WTC11 (cell line): ENCODE measurements at regions not wholly inside any gene's neighbourhood (a gene's known extent, or its start where the extent isn't known, plus 50 kb on each side); places are given as distances from the start of the nearest gene placed in this dataset.

Source experiments
- JUN ChIP-seq: sonication (generic); formaldehyde crosslinking; IDR thresholded peaks from 2 replicates; pipeline ENCODE4 v1.8.0; 2023; ENCODE audit warnings: mild to moderate bottlenecking, missing genetic modification reagents
- NFYB ChIP-seq: sonication (generic); formaldehyde crosslinking; conservative IDR thresholded peaks from 2 replicates; pipeline ENCODE4 v1.8.0; 2022; ENCODE audit warnings: low read depth, missing genetic modification reagents
- TF ChIP-seq, protein P1 (sequence below): fragments of 200-600 bp; IDR thresholded peaks from 2 replicates; pipeline ENCODE4 v1.8.0; 2022; ENCODE audit warnings: antibody characterized with exemption
- TF ChIP-seq, protein P2 (sequence below): sonication (generic); formaldehyde crosslinking; IDR thresholded peaks from 2 replicates; pipeline ENCODE4 v1.8.0; 2022; ENCODE audit warnings: missing genetic modification reagents
- TF ChIP-seq, protein P3 (sequence below): sonication (generic); formaldehyde crosslinking; IDR thresholded peaks from 2 replicates; pipeline ENCODE4 v1.8.1; 2023; ENCODE audit warnings: mild to moderate bottlenecking, missing genetic modification reagents
- TF ChIP-seq, protein P4 (sequence below): sonication (generic); formaldehyde crosslinking; IDR thresholded peaks from 2 replicates; pipeline ENCODE4 v1.8.1; 2023; ENCODE audit warnings: mild to moderate bottlenecking, missing genetic modification reagents
- TF ChIP-seq, protein P5 (sequence below): sonication (generic); formaldehyde crosslinking; IDR thresholded peaks from 2 replicates; pipeline ENCODE4 v1.8.0; 2022; ENCODE audit warnings: mild to moderate bottlenecking, missing genetic modification reagents
- TF ChIP-seq, protein P6 (sequence below): sonication (generic); formaldehyde crosslinking; IDR thresholded peaks from 2 replicates; pipeline ENCODE4 v1.8.1; 2023; ENCODE audit warnings: mild to moderate bottlenecking, missing genetic modification reagents, moderate library complexity
- TF ChIP-seq, protein P7 (sequence below): sonication (generic); formaldehyde crosslinking; IDR thresholded peaks from 2 replicates; pipeline ENCODE4 v1.8.0; 2022; ENCODE audit warnings: mild to moderate bottlenecking, missing genetic modification reagents

DNA sequence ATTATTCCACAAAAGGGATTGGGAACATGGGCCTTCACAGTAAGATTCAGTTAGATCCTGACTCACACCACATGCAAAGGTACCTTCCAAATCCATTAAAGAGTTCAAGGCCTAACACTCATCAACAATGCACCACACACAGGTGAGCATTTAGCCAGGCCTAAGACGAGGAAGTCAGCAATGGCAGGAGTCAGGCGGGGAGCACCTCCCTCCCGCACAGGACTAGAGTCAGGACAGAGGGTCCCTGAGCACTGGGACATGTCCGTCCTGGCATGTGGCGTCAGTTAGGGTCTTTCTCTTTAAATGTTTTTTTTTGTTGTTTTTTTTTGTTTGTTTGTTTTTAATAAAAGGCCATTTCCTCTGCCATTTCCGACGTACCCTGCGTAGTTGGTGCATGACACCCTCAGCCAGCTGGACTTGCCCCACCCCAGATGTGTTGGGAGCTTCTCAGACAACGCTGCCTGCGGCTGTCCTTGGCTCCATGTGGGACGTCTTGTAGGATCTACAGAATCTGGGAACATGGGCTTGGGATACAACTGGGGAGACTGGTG, 1458.6 kb downstream of the BRD1 start:
- TF ChIP-seq, protein P1, sequence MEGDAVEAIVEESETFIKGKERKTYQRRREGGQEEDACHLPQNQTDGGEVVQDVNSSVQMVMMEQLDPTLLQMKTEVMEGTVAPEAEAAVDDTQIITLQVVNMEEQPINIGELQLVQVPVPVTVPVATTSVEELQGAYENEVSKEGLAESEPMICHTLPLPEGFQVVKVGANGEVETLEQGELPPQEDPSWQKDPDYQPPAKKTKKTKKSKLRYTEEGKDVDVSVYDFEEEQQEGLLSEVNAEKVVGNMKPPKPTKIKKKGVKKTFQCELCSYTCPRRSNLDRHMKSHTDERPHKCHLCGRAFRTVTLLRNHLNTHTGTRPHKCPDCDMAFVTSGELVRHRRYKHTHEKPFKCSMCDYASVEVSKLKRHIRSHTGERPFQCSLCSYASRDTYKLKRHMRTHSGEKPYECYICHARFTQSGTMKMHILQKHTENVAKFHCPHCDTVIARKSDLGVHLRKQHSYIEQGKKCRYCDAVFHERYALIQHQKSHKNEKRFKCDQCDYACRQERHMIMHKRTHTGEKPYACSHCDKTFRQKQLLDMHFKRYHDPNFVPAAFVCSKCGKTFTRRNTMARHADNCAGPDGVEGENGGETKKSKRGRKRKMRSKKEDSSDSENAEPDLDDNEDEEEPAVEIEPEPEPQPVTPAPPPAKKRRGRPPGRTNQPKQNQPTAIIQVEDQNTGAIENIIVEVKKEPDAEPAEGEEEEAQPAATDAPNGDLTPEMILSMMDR, result no peak
- no peak for TF ChIP-seq JUN (CRISPR knock-in tag)
- TF ChIP-seq, protein P2, sequence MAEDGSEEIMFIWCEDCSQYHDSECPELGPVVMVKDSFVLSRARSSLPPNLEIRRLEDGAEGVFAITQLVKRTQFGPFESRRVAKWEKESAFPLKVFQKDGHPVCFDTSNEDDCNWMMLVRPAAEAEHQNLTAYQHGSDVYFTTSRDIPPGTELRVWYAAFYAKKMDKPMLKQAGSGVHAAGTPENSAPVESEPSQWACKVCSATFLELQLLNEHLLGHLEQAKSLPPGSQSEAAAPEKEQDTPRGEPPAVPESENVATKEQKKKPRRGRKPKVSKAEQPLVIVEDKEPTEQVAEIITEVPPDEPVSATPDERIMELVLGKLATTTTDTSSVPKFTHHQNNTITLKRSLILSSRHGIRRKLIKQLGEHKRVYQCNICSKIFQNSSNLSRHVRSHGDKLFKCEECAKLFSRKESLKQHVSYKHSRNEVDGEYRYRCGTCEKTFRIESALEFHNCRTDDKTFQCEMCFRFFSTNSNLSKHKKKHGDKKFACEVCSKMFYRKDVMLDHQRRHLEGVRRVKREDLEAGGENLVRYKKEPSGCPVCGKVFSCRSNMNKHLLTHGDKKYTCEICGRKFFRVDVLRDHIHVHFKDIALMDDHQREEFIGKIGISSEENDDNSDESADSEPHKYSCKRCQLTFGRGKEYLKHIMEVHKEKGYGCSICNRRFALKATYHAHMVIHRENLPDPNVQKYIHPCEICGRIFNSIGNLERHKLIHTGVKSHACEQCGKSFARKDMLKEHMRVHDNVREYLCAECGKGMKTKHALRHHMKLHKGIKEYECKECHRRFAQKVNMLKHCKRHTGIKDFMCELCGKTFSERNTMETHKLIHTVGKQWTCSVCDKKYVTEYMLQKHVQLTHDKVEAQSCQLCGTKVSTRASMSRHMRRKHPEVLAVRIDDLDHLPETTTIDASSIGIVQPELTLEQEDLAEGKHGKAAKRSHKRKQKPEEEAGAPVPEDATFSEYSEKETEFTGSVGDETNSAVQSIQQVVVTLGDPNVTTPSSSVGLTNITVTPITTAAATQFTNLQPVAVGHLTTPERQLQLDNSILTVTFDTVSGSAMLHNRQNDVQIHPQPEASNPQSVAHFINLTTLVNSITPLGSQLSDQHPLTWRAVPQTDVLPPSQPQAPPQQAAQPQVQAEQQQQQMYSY (CRISPR knock-in tag), result no peak
- TF ChIP-seq, protein P3, sequence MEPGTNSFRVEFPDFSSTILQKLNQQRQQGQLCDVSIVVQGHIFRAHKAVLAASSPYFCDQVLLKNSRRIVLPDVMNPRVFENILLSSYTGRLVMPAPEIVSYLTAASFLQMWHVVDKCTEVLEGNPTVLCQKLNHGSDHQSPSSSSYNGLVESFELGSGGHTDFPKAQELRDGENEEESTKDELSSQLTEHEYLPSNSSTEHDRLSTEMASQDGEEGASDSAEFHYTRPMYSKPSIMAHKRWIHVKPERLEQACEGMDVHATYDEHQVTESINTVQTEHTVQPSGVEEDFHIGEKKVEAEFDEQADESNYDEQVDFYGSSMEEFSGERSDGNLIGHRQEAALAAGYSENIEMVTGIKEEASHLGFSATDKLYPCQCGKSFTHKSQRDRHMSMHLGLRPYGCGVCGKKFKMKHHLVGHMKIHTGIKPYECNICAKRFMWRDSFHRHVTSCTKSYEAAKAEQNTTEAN (CRISPR knock-in tag), result no peak
- TF ChIP-seq, protein P4, sequence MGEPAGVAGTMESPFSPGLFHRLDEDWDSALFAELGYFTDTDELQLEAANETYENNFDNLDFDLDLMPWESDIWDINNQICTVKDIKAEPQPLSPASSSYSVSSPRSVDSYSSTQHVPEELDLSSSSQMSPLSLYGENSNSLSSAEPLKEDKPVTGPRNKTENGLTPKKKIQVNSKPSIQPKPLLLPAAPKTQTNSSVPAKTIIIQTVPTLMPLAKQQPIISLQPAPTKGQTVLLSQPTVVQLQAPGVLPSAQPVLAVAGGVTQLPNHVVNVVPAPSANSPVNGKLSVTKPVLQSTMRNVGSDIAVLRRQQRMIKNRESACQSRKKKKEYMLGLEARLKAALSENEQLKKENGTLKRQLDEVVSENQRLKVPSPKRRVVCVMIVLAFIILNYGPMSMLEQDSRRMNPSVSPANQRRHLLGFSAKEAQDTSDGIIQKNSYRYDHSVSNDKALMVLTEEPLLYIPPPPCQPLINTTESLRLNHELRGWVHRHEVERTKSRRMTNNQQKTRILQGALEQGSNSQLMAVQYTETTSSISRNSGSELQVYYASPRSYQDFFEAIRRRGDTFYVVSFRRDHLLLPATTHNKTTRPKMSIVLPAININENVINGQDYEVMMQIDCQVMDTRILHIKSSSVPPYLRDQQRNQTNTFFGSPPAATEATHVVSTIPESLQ, result no peak
- no peak for TF ChIP-seq NFYB (CRISPR knock-in tag)
- TF ChIP-seq, protein P5, sequence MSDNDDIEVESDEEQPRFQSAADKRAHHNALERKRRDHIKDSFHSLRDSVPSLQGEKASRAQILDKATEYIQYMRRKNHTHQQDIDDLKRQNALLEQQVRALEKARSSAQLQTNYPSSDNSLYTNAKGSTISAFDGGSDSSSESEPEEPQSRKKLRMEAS (CRISPR knock-in tag), result peak; percentile 47; the same call in 1 of the 2 replicates
- TF ChIP-seq, protein P6, sequence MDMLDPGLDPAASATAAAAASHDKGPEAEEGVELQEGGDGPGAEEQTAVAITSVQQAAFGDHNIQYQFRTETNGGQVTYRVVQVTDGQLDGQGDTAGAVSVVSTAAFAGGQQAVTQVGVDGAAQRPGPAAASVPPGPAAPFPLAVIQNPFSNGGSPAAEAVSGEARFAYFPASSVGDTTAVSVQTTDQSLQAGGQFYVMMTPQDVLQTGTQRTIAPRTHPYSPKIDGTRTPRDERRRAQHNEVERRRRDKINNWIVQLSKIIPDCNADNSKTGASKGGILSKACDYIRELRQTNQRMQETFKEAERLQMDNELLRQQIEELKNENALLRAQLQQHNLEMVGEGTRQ (CRISPR knock-in tag), result no peak; the same call in 1 of the 2 replicates
- TF ChIP-seq, protein P7, sequence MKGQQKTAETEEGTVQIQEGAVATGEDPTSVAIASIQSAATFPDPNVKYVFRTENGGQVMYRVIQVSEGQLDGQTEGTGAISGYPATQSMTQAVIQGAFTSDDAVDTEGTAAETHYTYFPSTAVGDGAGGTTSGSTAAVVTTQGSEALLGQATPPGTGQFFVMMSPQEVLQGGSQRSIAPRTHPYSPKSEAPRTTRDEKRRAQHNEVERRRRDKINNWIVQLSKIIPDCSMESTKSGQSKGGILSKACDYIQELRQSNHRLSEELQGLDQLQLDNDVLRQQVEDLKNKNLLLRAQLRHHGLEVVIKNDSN (CRISPR knock-in tag), result no peak
